Breast epithelium (tissue), 4 donors: ENCODE measurements at regions not wholly inside any gene's neighbourhood (a gene's known extent, or its start where the extent isn't known, plus 50 kb on each side); places are given as distances from the start of the nearest gene placed in this dataset.
A peak's percentile ranks its signal among the peaks of the same experiment; 100 is the strongest.

Source experiments
- DNase-seq, 2 donors: peaks; one replicate each; pipeline ENCODE4 v3.0.0-alpha.2; 2019; ENCODE audit warnings: low spot score in 2 of 2
- H3K27ac ChIP-seq, 2 donors: fragments of 200-600 bp; sonication (generic) in 1 of 2; one replicate each; pipeline ENCODE4 v1.5.1; 2016 to 2019; ENCODE audit warnings: mild to moderate bottlenecking in 1 of 2
- H3K27me3 ChIP-seq, 2 donors: fragments of 200-600 bp; sonication (generic) in 1 of 2; one replicate each; pipeline versions ENCODE4 v1.5.1 to v1.6.0; 2017 to 2019; ENCODE audit warnings: control low read depth in 1 of 2, mild to moderate bottlenecking in 1 of 2
- H3K36me3 ChIP-seq: fragments of 200-600 bp; one replicate; pipeline ENCODE4 v1.5.1; 2019
- H3K4me1 ChIP-seq, 2 donors: fragments of 200-600 bp; sonication (generic); one replicate each; pipeline ENCODE4 v1.5.1; 2016 to 2019; ENCODE audit warnings: control low read depth in 1 of 2
- H3K4me3 ChIP-seq, 3 donors: fragments of 200-600 bp; sonication (generic); 1 replicate in 2 of 3; 2 replicates in 1 of 3; pipeline ENCODE4 v1.5.1; 2016 to 2019; ENCODE audit warnings: mild to moderate bottlenecking in 3 of 3, moderate library complexity in 2 of 3
- H3K9me3 ChIP-seq, 2 donors: fragments of 200-600 bp; sonication (generic) in 1 of 2; one replicate each; pipeline ENCODE4 v1.5.1; 2016 to 2019; ENCODE audit warnings: control low read depth in 1 of 2
- POLR2A ChIP-seq: fragments of 450-650 bp; IDR thresholded peaks from one replicate; pipeline ENCODE4 v1.6.1; 2016; ENCODE audit warnings: antibody characterized with exemption, mild to moderate bottlenecking, moderate library complexity
- POLR2AphosphoS5 ChIP-seq, 3 donors: sonication (generic); formaldehyde crosslinking; IDR thresholded peaks; one replicate each; pipeline ENCODE4 v1.6.1; 2017; ENCODE audit warnings: antibody characterized with exemption in 3 of 3
- intact Hi-C: fragments of 100-400 bp; cut with DNase I; formaldehyde crosslinking; loops from one replicate; pipeline ENCODE4 v1.15.1; 2023; ENCODE audit warnings: low total_unique reads
- TF ChIP-seq, protein P1 (sequence below), 3 donors: fragments of 450-650 bp; IDR thresholded peaks; one replicate each; pipeline ENCODE4 v1.5.1; 2016 to 2017; ENCODE audit warnings: antibody characterized with exemption in 3 of 3, mild to moderate bottlenecking in 3 of 3, moderate library complexity in 3 of 3

DNA sequence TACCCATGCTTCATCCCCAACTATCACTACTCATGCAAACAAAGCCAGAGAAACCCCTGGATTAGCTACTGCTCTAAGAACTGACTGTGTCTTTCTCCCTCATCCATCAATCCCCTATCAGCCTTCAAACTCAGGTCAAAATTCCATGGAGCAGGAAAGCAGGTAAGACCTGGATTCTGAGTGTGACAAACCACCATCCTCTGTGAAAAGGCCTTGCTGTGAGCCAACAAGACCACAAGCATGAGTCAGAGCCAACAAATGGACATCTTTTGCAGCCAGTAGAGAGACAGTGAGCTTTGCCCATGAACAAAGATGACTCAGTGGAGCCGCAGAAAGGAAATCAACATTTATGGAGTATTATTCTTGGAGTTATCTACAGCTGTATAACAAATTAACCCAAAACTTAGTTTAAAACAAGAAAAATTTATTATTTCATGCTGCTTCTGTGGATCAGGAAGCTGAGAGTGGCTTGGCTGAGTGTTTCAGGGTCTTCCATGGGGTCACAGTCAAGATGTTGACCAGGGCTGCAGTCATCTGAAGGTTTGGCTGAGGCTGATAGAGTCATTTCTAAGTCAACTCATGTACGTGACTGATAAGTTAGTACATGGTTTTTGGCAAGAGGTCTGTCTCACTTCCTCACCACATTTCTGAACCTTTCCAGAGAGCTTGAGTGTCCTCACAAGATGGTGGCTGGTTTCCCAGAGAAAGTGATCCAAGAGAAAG is 61.1 kb downstream of the PITPNM2 start:
- intact Hi-C loops: no loop called here
- Histone ChIP-seq H3K36me3 (no peaks in the 10 kb centered on the region), H3K9me3 (no peaks in the 10 kb centered on the region), H3K4me1 (peaks cover 0 to 11% of the 10 kb centered on the region in 2 donors), H3K4me3 (no peak overlapping the region), H3K27ac (no peak overlapping the region), H3K27me3 (no peaks in the 10 kb centered on the region)
- no peak for TF ChIP-seq POLR2AphosphoS5 (IDR thresholded peaks at IDR 0.05)
- TF ChIP-seq, protein P1, sequence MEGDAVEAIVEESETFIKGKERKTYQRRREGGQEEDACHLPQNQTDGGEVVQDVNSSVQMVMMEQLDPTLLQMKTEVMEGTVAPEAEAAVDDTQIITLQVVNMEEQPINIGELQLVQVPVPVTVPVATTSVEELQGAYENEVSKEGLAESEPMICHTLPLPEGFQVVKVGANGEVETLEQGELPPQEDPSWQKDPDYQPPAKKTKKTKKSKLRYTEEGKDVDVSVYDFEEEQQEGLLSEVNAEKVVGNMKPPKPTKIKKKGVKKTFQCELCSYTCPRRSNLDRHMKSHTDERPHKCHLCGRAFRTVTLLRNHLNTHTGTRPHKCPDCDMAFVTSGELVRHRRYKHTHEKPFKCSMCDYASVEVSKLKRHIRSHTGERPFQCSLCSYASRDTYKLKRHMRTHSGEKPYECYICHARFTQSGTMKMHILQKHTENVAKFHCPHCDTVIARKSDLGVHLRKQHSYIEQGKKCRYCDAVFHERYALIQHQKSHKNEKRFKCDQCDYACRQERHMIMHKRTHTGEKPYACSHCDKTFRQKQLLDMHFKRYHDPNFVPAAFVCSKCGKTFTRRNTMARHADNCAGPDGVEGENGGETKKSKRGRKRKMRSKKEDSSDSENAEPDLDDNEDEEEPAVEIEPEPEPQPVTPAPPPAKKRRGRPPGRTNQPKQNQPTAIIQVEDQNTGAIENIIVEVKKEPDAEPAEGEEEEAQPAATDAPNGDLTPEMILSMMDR (IDR thresholded peaks at IDR 0.05): no peak
- no peak for TF ChIP-seq POLR2A
- no peak for DNase-seq

DNA sequence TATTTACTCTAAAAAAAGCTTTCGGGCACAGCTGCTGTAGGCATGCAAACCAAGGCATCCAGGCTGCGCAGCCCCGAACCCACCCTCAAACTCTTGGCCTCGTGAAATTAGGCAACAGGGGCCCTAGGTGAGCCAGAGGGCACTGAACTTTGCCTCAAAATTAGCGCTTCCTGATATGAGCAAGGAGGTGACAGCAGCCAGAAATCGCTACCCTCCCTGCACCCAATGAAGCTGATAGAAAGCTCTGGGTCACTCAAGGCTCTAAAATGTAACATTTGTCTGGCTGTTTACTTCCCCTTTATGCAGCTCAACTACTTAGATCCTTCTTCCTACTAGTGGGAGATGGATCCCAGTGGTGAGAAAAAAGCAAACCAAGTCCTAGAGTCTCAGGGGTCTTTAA is 61.8 kb downstream of the PITPNM2 start:
- Histone ChIP-seq H3K4me3 (no peak overlapping the region), H3K9me3 (no peaks in the 10 kb centered on the region), H3K27me3 (no peaks in the 10 kb centered on the region), H3K27ac (no peak overlapping the region), H3K36me3 (no peaks in the 10 kb centered on the region), H3K4me1 (peaks cover 0 to 5% of the 10 kb centered on the region in 2 donors)
- intact Hi-C loops: no loop called here
- no peak for DNase-seq
- TF ChIP-seq POLR2A: no peak
- TF ChIP-seq, protein P1 (IDR thresholded peaks at IDR 0.05): no peak
- no peak for TF ChIP-seq POLR2AphosphoS5 (IDR thresholded peaks at IDR 0.05)

DNA sequence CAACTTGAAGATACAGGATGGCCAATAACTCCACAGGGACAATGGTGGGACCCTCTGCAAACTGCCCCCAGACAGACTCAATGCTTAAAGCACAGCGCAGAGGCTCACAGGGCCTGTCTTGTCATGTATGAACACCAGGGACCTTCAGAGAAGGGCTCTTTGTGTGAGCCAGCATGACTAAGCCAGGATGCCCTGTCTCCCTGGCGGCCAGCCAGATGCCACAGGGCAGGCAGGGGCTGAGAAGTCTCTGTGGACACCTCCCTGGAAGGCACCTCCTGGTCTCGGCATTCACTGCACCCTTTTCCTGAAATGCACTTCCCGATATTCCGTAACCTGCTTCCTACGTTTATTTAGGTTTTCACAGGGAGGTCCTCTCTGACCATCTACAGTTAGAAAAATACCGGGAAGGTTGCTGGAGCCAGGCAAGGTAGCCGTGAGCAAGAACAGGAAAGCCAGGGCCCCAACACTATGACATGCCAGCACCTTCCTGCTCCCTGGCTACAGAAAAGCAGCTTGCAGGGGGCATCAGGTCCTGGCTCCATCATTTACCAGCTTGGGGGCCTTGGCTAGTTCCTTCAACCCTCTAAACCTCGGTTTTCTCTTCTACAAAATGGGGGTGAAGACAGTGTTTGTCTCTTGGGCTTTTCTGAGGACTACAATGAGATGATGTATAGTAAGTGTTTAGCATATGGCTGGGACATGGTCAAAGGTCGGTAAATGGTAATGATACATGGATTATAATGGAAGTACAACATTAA is 65.0 kb downstream of the PITPNM2 start:
- Histone ChIP-seq H3K27me3 (no peaks in the 10 kb centered on the region), H3K9me3 (no peaks in the 10 kb centered on the region), H3K27ac (no peak overlapping the region), H3K4me1 (peaks cover 0 to 4% of the 10 kb centered on the region in 2 donors), H3K36me3 (no peaks in the 10 kb centered on the region), H3K4me3 (no peak overlapping the region)
- TF ChIP-seq, protein P1 (IDR thresholded peaks at IDR 0.05): peak in 1 of 3 donors; percentile 39
- TF ChIP-seq POLR2AphosphoS5 (IDR thresholded peaks at IDR 0.05) (peak in 1 of 3 donors; percentile 33), POLR2A (no peak)
- peak; percentile 70 to 77 for DNase-seq
- intact Hi-C loops: no loop called here

DNA sequence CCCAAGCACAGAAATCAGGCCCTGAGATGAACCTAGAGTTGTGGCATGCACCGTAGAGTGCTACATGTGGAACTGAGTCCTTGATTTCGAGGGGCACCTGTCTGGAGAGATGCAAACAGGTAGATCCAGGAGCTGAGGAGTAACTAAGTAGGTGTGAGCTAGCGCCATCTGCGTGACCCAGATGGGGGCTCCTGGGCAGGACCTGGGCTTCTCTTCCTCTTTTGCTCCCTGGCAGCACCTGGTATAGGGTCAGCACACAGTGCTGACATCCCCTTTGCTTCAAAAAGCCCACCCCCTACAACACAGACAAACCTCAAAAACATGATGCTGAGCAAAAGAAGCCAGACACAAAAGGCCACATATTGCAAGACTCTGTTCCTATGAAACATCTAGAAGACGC is 65.8 kb downstream of the PITPNM2 start:
- intact Hi-C loops: no loop called here
- no peak overlapping the region for H3K4me3 ChIP-seq

More for the DNA sequence above, 65.8 kb downstream of the PITPNM2 start:
- Histone ChIP-seq H3K9me3 (no peaks in the 10 kb centered on the region), H3K4me1 (peaks cover 0 to 4% of the 10 kb centered on the region in 2 donors), H3K27me3 (no peaks in the 10 kb centered on the region), H3K27ac (no peak overlapping the region), H3K36me3 (no peaks in the 10 kb centered on the region)
- TF ChIP-seq POLR2AphosphoS5 (IDR thresholded peaks at IDR 0.05) (no peak), POLR2A (no peak)
- TF ChIP-seq, protein P1 (IDR thresholded peaks at IDR 0.05): no peak
- no peak for DNase-seq
